Esophagus muscularis mucosa (tissue), 4 donors: ENCODE measurements at regions not wholly inside any gene's neighbourhood (a gene's known extent, or its start where the extent isn't known, plus 50 kb on each side); places are given as distances from the start of the nearest gene placed in this dataset.

ENCODE experiments used
- DNase-seq: peaks from one replicate; pipeline ENCODE4 v3.0.0-alpha.2; 2017; ENCODE audit errors: extremely low spot score
- H3K27ac ChIP-seq, 4 donors: fragments of 200-600 bp; sonication (generic); replicated peaks in 1 of 4; 1 replicate in 3 of 4; 2 replicates in 1 of 4; pipeline ENCODE4 v1.5.1; 2016 to 2019; ENCODE audit warnings: mild to moderate bottlenecking in 1 of 4
- H3K27me3 ChIP-seq, 4 donors: fragments of 200-600 bp; sonication (generic); one replicate each; pipeline versions ENCODE4 v1.5.1 to v1.6.0; 2016 to 2019
- H3K36me3 ChIP-seq, 4 donors: fragments of 200-600 bp; sonication (generic); one replicate each; pipeline ENCODE4 v1.5.1; 2016 to 2019
- H3K4me1 ChIP-seq, 4 donors: fragments of 200-600 bp; sonication (generic); one replicate each; pipeline ENCODE4 v1.5.1; 2016 to 2019
- H3K4me3 ChIP-seq, 4 donors: fragments of 200-600 bp; sonication (generic); 1 replicate in 2 of 4; 2 replicates in 2 of 4; pipeline ENCODE4 v1.5.1; 2016 to 2019; ENCODE audit warnings: mild to moderate bottlenecking in 4 of 4, moderate library complexity in 1 of 4
- H3K9me3 ChIP-seq, 4 donors: fragments of 200-600 bp; sonication (generic); 1 replicate in 3 of 4; 2 replicates in 1 of 4; pipeline ENCODE4 v1.5.1; 2016 to 2019
- CTCF ChIP-seq, 3 experiments: fragments of 200-600 bp in 2 of 3; fragments of 450-650 bp in 1 of 3; sonication (generic) in 2 of 3; IDR thresholded peaks; one replicate each; pipeline ENCODE4 v1.5.1; 2017 to 2019; ENCODE audit warnings: antibody characterized with exemption in 3 of 3, mild to moderate bottlenecking in 2 of 3, moderate library complexity in 1 of 3
- EP300 ChIP-seq: sonication (generic); formaldehyde crosslinking; IDR thresholded peaks from one replicate; pipeline ENCODE4 v1.6.1; 2017; ENCODE audit warnings: antibody characterized with exemption
- POLR2A ChIP-seq: fragments of 450-650 bp; IDR thresholded peaks from one replicate; pipeline ENCODE4 v1.6.1; 2017; ENCODE audit warnings: antibody characterized with exemption, moderate library complexity, mild to moderate bottlenecking, low read depth
- POLR2AphosphoS5 ChIP-seq, 2 donors: sonication (generic); formaldehyde crosslinking; IDR thresholded peaks; one replicate each; pipeline ENCODE4 v1.6.1; 2017; ENCODE audit warnings: antibody characterized with exemption in 2 of 2
- WGBS: methylation state at CpG from one replicate; pipeline ENCODE4 v1.1.5; 2018; 5-methylcytosine and 5-hydroxymethylcytosine counted together
- intact Hi-C: fragments of 100-400 bp; cut with DNase I; formaldehyde crosslinking; loops from one replicate; pipeline ENCODE4 v1.15.1; 2023

DNA sequence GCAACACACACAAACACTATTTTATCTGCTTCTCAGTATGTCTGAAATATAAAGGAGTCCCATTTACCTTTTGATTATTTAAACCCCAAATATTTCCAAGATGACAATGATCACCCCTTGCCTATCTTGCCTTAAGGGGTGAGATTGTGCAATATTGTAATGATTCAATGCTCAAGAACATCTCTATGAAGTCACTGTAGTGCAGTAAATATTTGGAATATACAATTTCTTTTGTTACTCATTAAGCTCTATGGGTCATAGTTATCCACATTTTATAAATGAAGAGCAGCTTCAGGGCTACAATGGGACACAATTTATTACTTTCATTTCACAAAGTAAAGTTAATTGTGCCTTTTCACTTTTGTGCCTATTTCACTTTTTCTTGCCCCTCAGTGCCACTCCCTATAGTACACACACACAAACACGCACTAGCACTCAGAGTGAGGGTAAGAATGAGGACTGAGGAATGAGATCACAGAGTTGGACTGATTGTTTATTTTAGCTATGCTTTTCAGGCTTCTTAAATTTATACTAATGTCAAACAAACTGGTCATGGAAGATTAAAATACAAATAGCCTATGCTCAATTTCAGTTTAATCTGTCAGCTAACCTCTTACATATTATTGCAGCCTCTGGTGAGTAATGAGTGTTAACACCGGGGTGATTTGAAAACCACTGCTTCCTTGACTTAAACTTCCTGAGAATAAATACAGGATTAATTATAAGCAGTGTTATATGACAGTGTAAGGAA, 521.0 kb upstream of the B3GALT2 start:
- no peak for TF ChIP-seq CTCF (IDR thresholded peaks at IDR 0.05)
- Histone ChIP-seq H3K27me3 (no peaks in the 10 kb centered on the region), H3K4me3 (no peak overlapping the region), H3K27ac (no peak overlapping the region), H3K36me3 (no peaks in the 10 kb centered on the region), H3K9me3 (no peaks in the 10 kb centered on the region), H3K4me1 (peaks cover 0 to 14% (median 9%) of the 10 kb centered on the region in 4 donors)
- 26% methylated on average over 2 of the region's 2 CpGs for WGBS
- intact Hi-C loops, result no loop called here
- DNase-seq, result no peak

DNA sequence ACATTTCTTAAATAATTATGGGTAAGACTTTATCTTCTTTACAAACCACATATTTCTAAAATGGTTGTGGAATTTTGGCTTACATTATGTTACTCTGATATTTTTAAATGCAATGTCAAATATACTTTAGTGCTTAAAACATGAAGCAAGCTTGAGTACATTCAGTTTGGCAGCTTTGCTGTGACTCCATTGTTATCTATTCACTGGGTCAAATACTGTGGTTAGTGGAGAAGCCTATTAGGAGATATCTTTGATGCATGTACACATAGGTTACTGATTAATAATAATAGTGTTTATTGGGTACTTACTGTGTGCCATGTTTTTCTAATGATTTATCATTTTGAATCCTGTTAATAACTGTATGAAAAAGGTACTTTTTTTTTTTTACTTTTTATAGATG, 520.4 kb upstream of the B3GALT2 start:
- TF ChIP-seq POLR2AphosphoS5 (IDR thresholded peaks at IDR 0.05) (no peak), CTCF (IDR thresholded peaks at IDR 0.05) (no peak), POLR2A (no peak), EP300 (no peak)
- Histone ChIP-seq H3K27ac (no peak overlapping the region), H3K4me1 (peaks cover 0 to 14% (median 9%) of the 10 kb centered on the region in 4 donors), H3K4me3 (no peak overlapping the region), H3K36me3 (no peaks in the 10 kb centered on the region), H3K27me3 (no peaks in the 10 kb centered on the region), H3K9me3 (no peaks in the 10 kb centered on the region)
- DNase-seq, result no peak
- intact Hi-C loops, result no loop called here

GRCh38 chr1:193705554-193705981, 519.2 kb upstream of the B3GALT2 start:
- Histone ChIP-seq H3K4me3 (no peak overlapping the region), H3K9me3 (no peaks in the 10 kb centered on the region), H3K27ac (no peak overlapping the region), H3K36me3 (no peaks in the 10 kb centered on the region), H3K27me3 (no peaks in the 10 kb centered on the region), H3K4me1 (peaks cover 0 to 14% (median 9%) of the 10 kb centered on the region in 4 donors)
- TF ChIP-seq POLR2AphosphoS5 (IDR thresholded peaks at IDR 0.05) (no peak), EP300 (no peak)
- intact Hi-C loops, result no loop called here
- no peak for DNase-seq
- WGBS, result 94% methylated on average over 4 of the region's 5 CpGs

DNA sequence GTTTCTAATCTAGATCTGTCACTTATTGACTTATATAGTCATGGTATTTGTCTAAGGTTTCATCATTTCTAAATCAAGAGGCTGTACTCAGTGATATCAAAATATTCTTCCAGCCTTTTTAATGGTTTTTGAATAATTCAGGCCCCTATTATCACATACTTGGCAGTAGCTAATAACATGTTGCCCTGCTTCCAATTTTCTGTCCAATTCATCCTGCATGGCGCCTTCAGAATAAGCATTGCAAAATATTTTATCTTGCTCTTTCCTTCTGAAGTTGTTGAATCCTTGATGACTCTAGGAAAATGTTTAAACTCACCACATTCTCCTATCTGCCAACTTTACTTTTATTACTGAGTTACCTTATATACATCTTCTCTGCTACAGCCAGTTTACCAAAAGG, 517.2 kb upstream of the B3GALT2 start:
- Histone ChIP-seq H3K4me3 (no peak overlapping the region), H3K27ac (no peak overlapping the region), H3K36me3 (no peaks in the 10 kb centered on the region), H3K27me3 (no peaks in the 10 kb centered on the region), H3K4me1 (peaks cover 0 to 14% (median 9%) of the 10 kb centered on the region in 4 donors), H3K9me3 (no peaks in the 10 kb centered on the region)
- no peak for DNase-seq
- TF ChIP-seq EP300, result no peak
- no peak for TF ChIP-seq POLR2AphosphoS5 (IDR thresholded peaks at IDR 0.05)
- no peak for TF ChIP-seq POLR2A
- TF ChIP-seq CTCF (IDR thresholded peaks at IDR 0.05), result no peak
- intact Hi-C loops, result no loop called here
- WGBS, result 82% methylated on average over 1 of the region's 1 CpG

DNA sequence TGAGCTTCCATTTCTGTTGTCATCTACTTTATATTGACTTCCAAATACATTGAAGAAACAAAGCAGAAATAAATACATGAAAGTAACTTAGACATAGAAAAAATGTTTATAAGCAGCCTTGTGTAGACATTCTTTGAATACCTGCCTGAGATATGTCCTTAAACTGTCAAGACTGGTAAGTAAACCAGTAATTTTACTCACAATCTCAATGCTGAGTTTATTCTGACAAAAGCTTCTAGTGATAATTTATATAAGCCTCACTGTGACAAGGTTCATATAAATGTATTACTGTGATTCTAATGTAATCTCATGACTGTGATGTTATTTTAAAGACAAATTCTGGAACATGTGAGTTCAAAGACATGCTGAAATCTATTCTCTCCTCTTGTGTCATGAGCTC, 516.7 kb upstream of the B3GALT2 start:
- intact Hi-C loops, result no loop called here
- H3K36me3 ChIP-seq, result no peaks in the 10 kb centered on the region
- TF ChIP-seq CTCF (IDR thresholded peaks at IDR 0.05) (no peak), POLR2A (no peak), POLR2AphosphoS5 (IDR thresholded peaks at IDR 0.05) (no peak)
- no peak for DNase-seq
- no peaks in the 10 kb centered on the region for H3K27me3 ChIP-seq
- peaks cover 0 to 14% (median 8%) of the 10 kb centered on the region in 4 donors for H3K4me1 ChIP-seq
- no peaks in the 10 kb centered on the region for H3K9me3 ChIP-seq
- H3K4me3 ChIP-seq, result no peak overlapping the region
- no peak overlapping the region for H3K27ac ChIP-seq
